ENCODE measurements at regions not wholly inside any gene's neighbourhood (a gene's known extent, or its start where the extent isn't known, plus 50 kb on each side); places are given as distances from the start of the nearest gene placed in this dataset.

DNA sequence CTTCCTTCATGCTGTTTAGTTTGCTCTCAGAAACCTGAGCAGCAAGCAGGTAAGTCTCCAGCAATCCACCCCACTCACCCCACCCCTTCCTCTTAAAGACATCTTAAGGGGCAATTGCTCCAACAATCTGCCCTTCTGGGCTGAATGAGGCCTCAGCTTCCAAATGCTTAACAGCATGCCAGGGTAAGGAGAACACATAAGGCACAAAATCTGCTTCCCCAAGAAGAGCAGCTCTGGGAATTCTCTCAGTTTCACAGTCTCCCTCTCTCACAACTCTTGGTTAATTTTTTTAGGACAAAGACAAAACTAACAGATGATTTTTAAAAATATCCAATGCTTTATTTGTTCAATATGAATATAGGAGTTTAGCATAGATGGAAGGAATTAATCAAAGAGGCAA is 288.9 kb upstream of the CCDC196 start:
- no peak for ATAC-seq (ENCODE audit: low read depth)
- no peak overlapping the region for H2BK15ac ChIP-seq (ENCODE audit: low read depth, low read length)
- TF ChIP-seq CEBPB (IDR thresholded peaks at IDR 0.05; ENCODE audit: low read depth, low read length), result no peak
- TF ChIP-seq CHD1 (IDR thresholded peaks at IDR 0.05; ENCODE audit: low read depth, low read length), result no peak
- no peak for TF ChIP-seq MXI1 (IDR thresholded peaks at IDR 0.05; ENCODE audit: borderline replicate concordance, low read depth, low read length)
- TF ChIP-seq RCOR1 (IDR thresholded peaks at IDR 0.05; ENCODE audit: insufficient replicate concordance, low read length), result no peak
- TF ChIP-seq ELK1 (IDR thresholded peaks at IDR 0.05; ENCODE audit: borderline replicate concordance, low read depth, low read length), result no peak
- no peak for TF ChIP-seq FOS (IDR thresholded peaks at IDR 0.05; ENCODE audit: low read depth, low read length)
- TF ChIP-seq NFE2L2 (IDR thresholded peaks at IDR 0.05; ENCODE audit: low read depth, low read length), result no peak
- TF ChIP-seq POLR2A (IDR thresholded peaks at IDR 0.05; ENCODE audit: low read depth, low read length), result no peak
- no peak for TF ChIP-seq RAD21 (IDR thresholded peaks at IDR 0.05; ENCODE audit: low read length)
- TF ChIP-seq, protein P1, sequence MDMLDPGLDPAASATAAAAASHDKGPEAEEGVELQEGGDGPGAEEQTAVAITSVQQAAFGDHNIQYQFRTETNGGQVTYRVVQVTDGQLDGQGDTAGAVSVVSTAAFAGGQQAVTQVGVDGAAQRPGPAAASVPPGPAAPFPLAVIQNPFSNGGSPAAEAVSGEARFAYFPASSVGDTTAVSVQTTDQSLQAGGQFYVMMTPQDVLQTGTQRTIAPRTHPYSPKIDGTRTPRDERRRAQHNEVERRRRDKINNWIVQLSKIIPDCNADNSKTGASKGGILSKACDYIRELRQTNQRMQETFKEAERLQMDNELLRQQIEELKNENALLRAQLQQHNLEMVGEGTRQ (IDR thresholded peaks at IDR 0.05; ENCODE audit: low read depth, low read length), result no peak
- no peak for TF ChIP-seq MAFK (IDR thresholded peaks at IDR 0.05; ENCODE audit: low read depth, low read length)
- TF ChIP-seq MAZ (IDR thresholded peaks at IDR 0.05; ENCODE audit: borderline replicate concordance, low read depth, low read length), result no peak
- TF ChIP-seq SMC3 (IDR thresholded peaks at IDR 0.05; ENCODE audit: low read depth, low read length), result no peak
- H3K27me3 ChIP-seq (ENCODE audit: control insufficient read depth, insufficient read depth, low read length), result no peaks in the 10 kb centered on the region
- H3K79me1 ChIP-seq (ENCODE audit: low read depth in 1 of 2, low read length in 2 of 2), result no peaks in the 10 kb centered on the region
- no peak overlapping the region for H4K5ac ChIP-seq (ENCODE audit: low read depth, low read length)
- H3K4me3 ChIP-seq (ENCODE audit: insufficient read depth, low read depth, low read length), result no peak overlapping the region
- H3K23ac ChIP-seq (ENCODE audit: low read depth, low read length), result no peak overlapping the region
- no peak overlapping the region for H2AFZ ChIP-seq (replicated peaks; ENCODE audit: low read length, poor library complexity)
- H3K36me3 ChIP-seq (ENCODE audit: control insufficient read depth, insufficient read depth, low read length), result no peaks in the 10 kb centered on the region
- no peaks in the 10 kb centered on the region for H3K4me1 ChIP-seq (ENCODE audit: control insufficient read depth, insufficient read depth, low read length)
- CTCF ChIA-PET, result no interaction called here
- H3K9ac ChIP-seq (ENCODE audit: low read depth, low read length), result no peak overlapping the region
- peaks cover 19% of the 10 kb centered on the region for H3K9me3 ChIP-seq (ENCODE audit: control insufficient read depth, insufficient read depth, low read length)
- H3K4me2 ChIP-seq (ENCODE audit: low read depth, low read length), result no peak overlapping the region
- in situ Hi-C loops (cut with MboI; ENCODE audit: low sequenced_read_pairs) (no loop called here), dilution Hi-C loops (cut with HindIII; ENCODE audit: low sequenced_read_pairs, unreplicated experiment) (no loop called here), intact Hi-C loops (cut with micrococcal nuclease) (no loop called here)
- no peak overlapping the region for H3K4ac ChIP-seq (ENCODE audit: low read depth, low read length)
- no peak overlapping the region for H3K27ac ChIP-seq (ENCODE audit: insufficient read depth, low read length)
- no peak overlapping the region for H3K14ac ChIP-seq (replicated peaks; ENCODE audit: low read depth, low read length)
- no peak overlapping the region for H3K56ac ChIP-seq (ENCODE audit: extremely low read depth, insufficient read depth, low read length)
- DNase-seq, result no peak
- no peak overlapping the region for H4K8ac ChIP-seq (ENCODE audit: low read depth in 2 of 2, low read length in 2 of 2)
- POLR2A ChIA-PET (ENCODE audit: unreplicated experiment), result no interaction called here
- no peak overlapping the region for H2BK5ac ChIP-seq (ENCODE audit: low read depth, low read length, poor library complexity, severe bottlenecking)
- no peaks in the 10 kb centered on the region for H3K9me1 ChIP-seq (ENCODE audit: insufficient read depth, low read length)
- no peak overlapping the region for H4K91ac ChIP-seq (ENCODE audit: insufficient read depth, low read depth, low read length)
- H2AK5ac ChIP-seq (ENCODE audit: low read depth, low read length), result no peak overlapping the region
- H3K18ac ChIP-seq (ENCODE audit: low read depth, low read length), result no peak overlapping the region
- BruUV-seq (replicated peaks), result no TSS peak
- H4K20me1 ChIP-seq (ENCODE audit: insufficient read depth, low read length), result no peaks in the 10 kb centered on the region
- H2BK120ac ChIP-seq (ENCODE audit: low read depth, low read length), result no peak overlapping the region
- H2BK20ac ChIP-seq (ENCODE audit: low read depth, low read length), result no peak overlapping the region
- H2AK9ac ChIP-seq (replicated peaks; ENCODE audit: low read depth, low read length, poor library complexity), result no peak overlapping the region
